ENCODE measurements at regions not wholly inside any gene's neighbourhood (a gene's known extent, or its start where the extent isn't known, plus 50 kb on each side); places are given as distances from the start of the nearest gene placed in this dataset.

DNA sequence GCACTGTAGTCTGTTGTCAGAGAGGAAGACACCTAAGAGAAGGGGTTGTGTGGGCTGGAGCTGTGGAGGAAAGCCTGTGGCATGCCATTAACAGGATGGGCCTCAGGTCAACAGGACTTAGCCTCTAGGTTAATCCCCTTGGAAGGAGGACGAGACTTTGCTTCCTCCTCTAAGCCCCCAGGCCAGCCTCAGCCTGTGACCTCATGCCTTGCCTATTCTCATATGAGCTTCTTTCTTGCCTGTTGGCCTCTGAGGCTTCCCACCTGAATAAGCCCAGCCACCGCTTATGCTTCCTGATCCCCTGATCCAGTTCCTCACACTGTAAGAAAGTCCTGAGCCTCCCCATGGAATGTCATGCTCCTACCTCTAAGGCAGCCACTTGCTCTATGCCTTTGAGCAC is 52.2 kb upstream of the TBC1D21 start:
- H3K27ac ChIP-seq = no peak overlapping the region
- no peaks in the 10 kb centered on the region for H3K36me3 ChIP-seq (ENCODE audit: low read depth)
- H3K4me1 ChIP-seq (ENCODE audit: insufficient read depth) = no peaks in the 10 kb centered on the region
- H3K9ac ChIP-seq = no peak overlapping the region
- no peak overlapping the region for H3K4me3 ChIP-seq
- no peak overlapping the region for H3K4me2 ChIP-seq (ENCODE audit: unreplicated experiment)
- H3K9me2 ChIP-seq (ENCODE audit: insufficient read depth) = no peaks in the 10 kb centered on the region
- WGBS, 2 experiments (ENCODE audit: low coverage in 1 of 2, low lambda C conversion rate in 2 of 2, missing lambda C conversion rate in 2 of 2) = 31 to 61% methylated on average over 2 of the region's 2 CpGs
- no peaks in the 10 kb centered on the region for H3F3A ChIP-seq (ENCODE audit: insufficient read depth)
- H4K20me1 ChIP-seq (ENCODE audit: insufficient read depth) = no peaks in the 10 kb centered on the region
- H3K79me2 ChIP-seq (ENCODE audit: insufficient read depth) = no peaks in the 10 kb centered on the region
- H3K9me3 ChIP-seq (ENCODE audit: low read depth) = no peaks in the 10 kb centered on the region
- no peak for DNase-seq
- H3K27me3 ChIP-seq (replicated peaks; ENCODE audit: insufficient read depth) = peaks cover 8% of the 10 kb centered on the region
- in situ Hi-C loops (cut with MboI) = no loop called here
- TF ChIP-seq EZH2 (IDR thresholded peaks at IDR 0.05; ENCODE audit: insufficient read depth, poor library complexity, severe bottlenecking) (no peak), EZH2phosphoT487 (IDR thresholded peaks at IDR 0.05; ENCODE audit: insufficient read depth, low read depth) (no peak)
- H2AFZ ChIP-seq = no peak overlapping the region

DNA sequence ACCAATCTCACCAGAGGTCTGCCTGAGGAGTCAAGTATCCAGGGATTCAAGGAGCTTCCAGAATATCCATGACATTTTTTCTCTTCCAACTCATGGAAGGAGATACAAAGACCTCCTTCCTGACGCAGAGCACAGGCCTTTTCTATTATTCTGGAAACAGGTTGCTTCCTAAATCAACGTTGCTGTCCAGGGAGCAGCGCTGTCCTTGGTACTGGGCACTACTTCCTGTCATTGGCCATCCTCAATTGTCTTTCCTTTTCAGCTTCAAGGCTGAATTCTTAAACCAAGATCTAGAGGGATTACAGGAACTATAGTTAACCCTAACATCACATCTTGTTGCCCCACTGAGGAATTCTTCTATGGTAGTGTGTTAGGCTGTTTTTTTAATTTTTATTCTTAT is 50.4 kb upstream of the TBC1D21 start:
- no peak overlapping the region for H3K4me2 ChIP-seq (ENCODE audit: unreplicated experiment)
- no peaks in the 10 kb centered on the region for H3K9me2 ChIP-seq (ENCODE audit: insufficient read depth)
- H3K27ac ChIP-seq = no peak overlapping the region
- H2AFZ ChIP-seq = no peak overlapping the region
- no peak overlapping the region for H3K4me3 ChIP-seq
- no peaks in the 10 kb centered on the region for H3K4me1 ChIP-seq (ENCODE audit: insufficient read depth)
- H3F3A ChIP-seq (ENCODE audit: insufficient read depth) = no peaks in the 10 kb centered on the region
- H3K9ac ChIP-seq = no peak overlapping the region
- in situ Hi-C loops (cut with MboI) = no loop called here
- H3K79me2 ChIP-seq (ENCODE audit: insufficient read depth) = no peaks in the 10 kb centered on the region
- H3K9me3 ChIP-seq (ENCODE audit: low read depth) = no peaks in the 10 kb centered on the region
- peaks cover 18% of the 10 kb centered on the region for H3K27me3 ChIP-seq (replicated peaks; ENCODE audit: insufficient read depth)
- 18 to 22% methylated on average over 3 of the region's 3 CpGs for WGBS, 2 experiments (ENCODE audit: low coverage in 1 of 2, low lambda C conversion rate in 2 of 2, missing lambda C conversion rate in 2 of 2)
- TF ChIP-seq EZH2 (IDR thresholded peaks at IDR 0.05; ENCODE audit: insufficient read depth, poor library complexity, severe bottlenecking) = no peak
- TF ChIP-seq EZH2phosphoT487 (IDR thresholded peaks at IDR 0.05; ENCODE audit: insufficient read depth, low read depth) = no peak
- H3K36me3 ChIP-seq (ENCODE audit: low read depth) = no peaks in the 10 kb centered on the region
- peak; percentile 61 for DNase-seq
- no peaks in the 10 kb centered on the region for H4K20me1 ChIP-seq (ENCODE audit: insufficient read depth)

All from GM23248 (cell line).